Spleen (tissue), 7 donors: ENCODE measurements at regions not wholly inside any gene's neighbourhood (a gene's known extent, or its start where the extent isn't known, plus 50 kb on each side); places are given as distances from the start of the nearest gene placed in this dataset.

Experiments
- CTCF ChIP-seq, 11 experiments: fragments of 200-600 bp in 7 of 11; fragments of 450-650 bp in 4 of 11; sonication (generic) in 4 of 11; IDR thresholded peaks in 8 of 11; conservative IDR thresholded peaks in 3 of 11; 1 replicate in 7 of 11; 2 replicates in 4 of 11; pipeline versions ENCODE4 v1.4.0 to v1.8.0; 2016 to 2021; ENCODE audit warnings: antibody characterized with exemption in 11 of 11, inconsistent platforms in 4 of 11, mild to moderate bottlenecking in 1 of 11
- POLR2A ChIP-seq, 3 donors: fragments of 450-650 bp; IDR thresholded peaks; one replicate each; pipeline ENCODE4 v1.5.1; 2017; ENCODE audit warnings: antibody characterized with exemption in 3 of 3, mild to moderate bottlenecking in 1 of 3
- donor health status: DM: no; HTN: no; CAD: no; lungs with moderate emphysema.
- donor health status: DM: no; HTN: no; CAD: no.
- donor health status: DM: no; HTN: no; CAD: no.

- TF ChIP-seq CTCF (IDR thresholded peaks at IDR 0.05 in 8 of 11, conservative IDR thresholded peaks at IDR 0.05 in 3 of 11) (no peak), POLR2A (IDR thresholded peaks at IDR 0.05) (no peak)
Observed at GRCh38 chr10:124214610-124215375, 121.4 kb upstream of the CHST15 start.
